HG03103 (cell line): ENCODE measurements at regions not wholly inside any gene's neighbourhood (a gene's known extent, or its start where the extent isn't known, plus 50 kb on each side); places are given as distances from the start of the nearest gene placed in this dataset.

Experiments used
- ATAC-seq: cut with Tn5 transposase; IDR thresholded peaks from one replicate; pipeline ENCODE4 v1.9.1; 2021; ENCODE audit warnings: low read depth; ENCODE audit not compliant: unreplicated experiment

GRCh38 chr14:101198398-101199027, 295.0 kb upstream of the RTL1 start:
- no peak for ATAC-seq

- no peak for ATAC-seq
These were observed 295.7 kb upstream of the RTL1 start for GRCh38 chr14:101199028-101199770.

GRCh38 chr14:101200008-101200649, 296.6 kb upstream of the RTL1 start:
- ATAC-seq, result no peak

GRCh38 chr14:101200650-101201516, 297.4 kb upstream of the RTL1 start:
- no peak for ATAC-seq

- ATAC-seq, result no peak
These were observed 298.1 kb upstream of the RTL1 start for GRCh38 chr14:101201535-101202151.

- no peak for ATAC-seq
These were observed 299.3 kb upstream of the RTL1 start for GRCh38 chr14:101202627-101203404.

- ATAC-seq, result no peak
These were observed 303.0 kb upstream of the RTL1 start for GRCh38 chr14:101206556-101206955.

- ATAC-seq, result no peak
These were observed 303.5 kb upstream of the RTL1 start for GRCh38 chr14:101207041-101207440.

GRCh38 chr14:101207897-101208296, 304.4 kb upstream of the RTL1 start:
- no peak for ATAC-seq

- ATAC-seq, result no peak
These were observed 306.1 kb upstream of the RTL1 start for GRCh38 chr14:101209594-101209993.

- no peak for ATAC-seq
These were observed 311.7 kb upstream of the RTL1 start for GRCh38 chr14:101215266-101215665.

GRCh38 chr14:101215927-101216326, 312.4 kb upstream of the RTL1 start:
- ATAC-seq, result no peak

- no peak for ATAC-seq
These were observed 313.0 kb upstream of the RTL1 start for GRCh38 chr14:101216366-101217079.

GRCh38 chr14:101217080-101217463, 313.6 kb upstream of the RTL1 start:
- no peak for ATAC-seq

- no peak for ATAC-seq
These were observed 314.3 kb upstream of the RTL1 start for GRCh38 chr14:101217616-101218371.

GRCh38 chr14:101219896-101220703, 316.6 kb upstream of the RTL1 start:
- no peak for ATAC-seq

- ATAC-seq, result no peak
These were observed 317.5 kb upstream of the RTL1 start for GRCh38 chr14:101220921-101221510.
